ENCODE measurements at regions not wholly inside any gene's neighbourhood (a gene's known extent, or its start where the extent isn't known, plus 50 kb on each side); places are given as distances from the start of the nearest gene placed in this dataset.
"Not testable (repeated sequence)": the region's sequence is repeated elsewhere in the genome, so short reads cannot be mapped to it uniquely, and the experiment has no call there.

DNA sequence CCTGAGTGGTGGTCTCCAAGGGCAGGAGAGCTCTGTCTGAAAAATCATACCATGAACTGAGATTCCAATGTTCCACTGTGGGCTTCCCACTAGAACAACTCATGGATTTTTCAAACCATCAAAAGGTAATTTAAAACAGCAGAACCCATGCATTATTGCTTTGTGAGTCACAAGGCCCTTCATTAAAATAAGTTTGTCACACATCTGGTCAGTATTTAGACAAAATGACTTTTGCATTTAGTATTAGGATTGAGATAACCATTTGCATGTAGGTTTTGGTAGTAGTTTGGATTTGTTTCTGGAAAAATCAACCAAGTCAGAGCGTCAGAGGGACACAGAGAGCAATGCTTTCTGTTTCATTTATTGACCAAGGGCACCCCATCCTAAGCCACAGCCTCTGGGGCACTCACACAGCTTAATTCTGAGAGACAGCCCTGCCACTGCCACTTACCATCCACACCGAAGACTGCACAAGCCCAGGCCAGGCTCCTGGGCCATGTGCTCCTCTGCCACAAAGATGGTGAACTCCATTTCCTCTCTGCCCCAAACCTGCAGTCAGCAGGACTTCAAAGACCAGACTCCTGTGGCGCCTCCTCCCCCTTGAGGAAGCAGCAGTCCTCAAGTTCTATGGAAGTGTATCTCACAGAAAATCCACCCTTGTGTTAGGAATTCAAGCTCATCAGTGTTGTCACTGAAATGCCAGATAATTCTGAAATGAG lies 132.6 kb upstream of the DUSP10 start:
- H3K4me1 ChIP-seq (ENCODE audit: insufficient read depth, low read length), result no peaks in the 10 kb centered on the region
- no peak overlapping the region for H3K27ac ChIP-seq (ENCODE audit: low read length)
- H3K9ac ChIP-seq (ENCODE audit: low read depth, low read length), result no peak overlapping the region
- no peaks in the 10 kb centered on the region for H3K27me3 ChIP-seq (ENCODE audit: insufficient read depth, low read length)
- no peaks in the 10 kb centered on the region for H3K9me3 ChIP-seq (ENCODE audit: insufficient read depth, low read depth, low read length)
- H3K4me3 ChIP-seq (ENCODE audit: low read length), result no peak overlapping the region
- no peaks in the 10 kb centered on the region for H3K36me3 ChIP-seq (ENCODE audit: insufficient read depth, low read depth, low read length)

GRCh38 chr1:221873673-221874072 lies 131.8 kb upstream of the DUSP10 start:
- Histone ChIP-seq H3K27me3 (ENCODE audit: insufficient read depth, low read length) (no peaks in the 10 kb centered on the region), H3K4me1 (ENCODE audit: insufficient read depth, low read length) (no peaks in the 10 kb centered on the region), H3K36me3 (ENCODE audit: insufficient read depth, low read depth, low read length) (no peaks in the 10 kb centered on the region), H3K4me3 (ENCODE audit: low read length) (no peak overlapping the region), H3K9me3 (ENCODE audit: insufficient read depth, low read depth, low read length) (no peaks in the 10 kb centered on the region), H3K9ac (ENCODE audit: low read depth, low read length) (no peak overlapping the region), H3K27ac (ENCODE audit: low read length) (no peak overlapping the region)

DNA sequence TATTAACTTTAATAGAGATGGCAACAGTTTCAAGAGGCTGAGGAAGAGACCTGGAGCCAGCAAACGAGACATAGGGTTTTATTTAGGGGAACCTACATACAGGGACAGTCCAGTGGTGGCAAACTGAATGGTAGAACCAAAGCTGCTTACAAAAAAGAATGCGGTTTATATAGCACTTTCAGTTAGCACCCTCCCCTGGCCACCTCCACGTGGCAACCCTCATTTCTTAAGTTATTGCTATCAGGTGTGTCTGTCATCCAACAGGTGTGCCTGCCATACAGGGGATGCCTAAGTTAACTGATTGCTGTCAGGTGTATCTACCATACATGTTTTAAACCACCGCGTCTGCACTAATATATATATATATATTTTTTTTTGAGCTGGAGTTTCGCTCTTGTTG lies 129.2 kb upstream of the DUSP10 start:
- H3K4me3 ChIP-seq (ENCODE audit: low read length), result no peak overlapping the region

GRCh38 chr1:221869779-221870178 lies 127.9 kb upstream of the DUSP10 start:
- Histone ChIP-seq H3K9ac (ENCODE audit: low read depth, low read length) (no peak overlapping the region), H3K4me3 (ENCODE audit: low read length) (no peak overlapping the region), H3K4me1 (ENCODE audit: insufficient read depth, low read length) (no peaks in the 10 kb centered on the region), H3K9me3 (ENCODE audit: insufficient read depth, low read depth, low read length) (no peaks in the 10 kb centered on the region), H3K27ac (ENCODE audit: low read length) (no peak overlapping the region), H3K36me3 (ENCODE audit: insufficient read depth, low read depth, low read length) (no peaks in the 10 kb centered on the region), H3K27me3 (ENCODE audit: insufficient read depth, low read length) (no peaks in the 10 kb centered on the region)

More for the DNA sequence above, 129.2 kb upstream of the DUSP10 start:
- H3K27ac ChIP-seq (ENCODE audit: low read length), result no peak overlapping the region
- H3K36me3 ChIP-seq (ENCODE audit: insufficient read depth, low read depth, low read length), result no peaks in the 10 kb centered on the region
- no peak overlapping the region for H3K9ac ChIP-seq (ENCODE audit: low read depth, low read length)
- H3K4me1 ChIP-seq (ENCODE audit: insufficient read depth, low read length), result no peaks in the 10 kb centered on the region
- H3K9me3 ChIP-seq (ENCODE audit: insufficient read depth, low read depth, low read length), result no peaks in the 10 kb centered on the region
- no peaks in the 10 kb centered on the region for H3K27me3 ChIP-seq (ENCODE audit: insufficient read depth, low read length)

- no peak overlapping the region for H3K27ac ChIP-seq (ENCODE audit: low read length)
- no peak overlapping the region for H3K4me3 ChIP-seq (ENCODE audit: low read length)
- H3K27me3 ChIP-seq (ENCODE audit: insufficient read depth, low read length), result no peaks in the 10 kb centered on the region
- no peaks in the 10 kb centered on the region for H3K36me3 ChIP-seq (ENCODE audit: insufficient read depth, low read depth, low read length)
- no peaks in the 10 kb centered on the region for H3K9me3 ChIP-seq (ENCODE audit: insufficient read depth, low read depth, low read length)
- no peak overlapping the region for H3K9ac ChIP-seq (ENCODE audit: low read depth, low read length)
- H3K4me1 ChIP-seq (ENCODE audit: insufficient read depth, low read length), result no peaks in the 10 kb centered on the region
Observed at GRCh38 chr1:221868593-221869303, 126.9 kb upstream of the DUSP10 start.

DNA sequence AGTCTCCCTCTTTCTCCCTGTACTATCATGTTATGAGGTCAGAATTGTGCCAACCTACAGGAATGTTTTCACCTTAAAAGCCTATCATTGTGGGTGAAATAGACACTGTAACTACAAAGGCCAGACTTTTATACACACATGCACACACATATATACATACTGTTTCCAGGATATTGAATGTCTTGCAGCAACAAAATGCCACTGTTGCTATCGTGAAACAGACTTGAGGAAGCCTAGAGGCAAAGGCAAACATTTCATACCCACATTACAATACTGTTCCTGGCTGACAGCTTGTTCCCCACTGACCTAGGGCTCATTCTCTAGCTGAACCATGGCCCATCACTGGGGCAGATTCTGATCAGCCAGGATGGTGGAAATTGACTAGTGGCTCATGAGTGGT lies 125.1 kb upstream of the DUSP10 start:
- Histone ChIP-seq H3K27ac (ENCODE audit: low read length) (no peak overlapping the region), H3K27me3 (ENCODE audit: insufficient read depth, low read length) (no peaks in the 10 kb centered on the region), H3K9me3 (ENCODE audit: insufficient read depth, low read depth, low read length) (no peaks in the 10 kb centered on the region), H3K36me3 (ENCODE audit: insufficient read depth, low read depth, low read length) (no peaks in the 10 kb centered on the region), H3K9ac (ENCODE audit: low read depth, low read length) (no peak overlapping the region), H3K4me3 (ENCODE audit: low read length) (no peak overlapping the region), H3K4me1 (ENCODE audit: insufficient read depth, low read length) (no peaks in the 10 kb centered on the region)

GRCh38 chr1:221865808-221866207 lies 123.9 kb upstream of the DUSP10 start:
- H3K27me3 ChIP-seq (ENCODE audit: insufficient read depth, low read length), result no peaks in the 10 kb centered on the region
- H3K27ac ChIP-seq (ENCODE audit: low read length), result no peak overlapping the region
- H3K4me1 ChIP-seq (ENCODE audit: insufficient read depth, low read length), result no peaks in the 10 kb centered on the region
- H3K36me3 ChIP-seq (ENCODE audit: insufficient read depth, low read depth, low read length), result no peaks in the 10 kb centered on the region
- no peaks in the 10 kb centered on the region for H3K9me3 ChIP-seq (ENCODE audit: insufficient read depth, low read depth, low read length)
- no peak overlapping the region for H3K9ac ChIP-seq (ENCODE audit: low read depth, low read length)
- H3K4me3 ChIP-seq (ENCODE audit: low read length), result no peak overlapping the region

DNA sequence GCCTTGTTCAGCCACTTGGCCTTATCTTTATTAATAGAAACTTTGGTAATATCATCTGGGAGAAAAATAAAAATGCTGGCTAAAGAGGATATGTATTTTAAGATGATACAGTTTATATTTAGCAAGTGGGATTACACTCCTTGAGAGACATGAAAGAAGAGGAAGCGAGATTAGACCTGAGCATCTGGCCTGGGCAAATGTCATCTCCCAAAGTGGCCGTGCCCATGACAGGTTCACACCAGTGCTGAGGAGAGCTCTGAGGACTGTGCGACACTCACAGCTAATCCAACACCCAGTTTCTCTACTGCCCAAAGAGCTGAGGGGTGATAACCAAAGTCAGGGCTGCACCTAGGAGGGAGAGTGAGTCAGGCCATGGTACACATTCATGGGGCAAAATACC lies 121.7 kb upstream of the DUSP10 start:
- Histone ChIP-seq H3K27ac (ENCODE audit: low read length) (no peak overlapping the region), H3K27me3 (ENCODE audit: insufficient read depth, low read length) (no peaks in the 10 kb centered on the region), H3K4me1 (ENCODE audit: insufficient read depth, low read length) (no peaks in the 10 kb centered on the region), H3K4me3 (ENCODE audit: low read length) (no peak overlapping the region), H3K9ac (ENCODE audit: low read depth, low read length) (no peak overlapping the region), H3K36me3 (ENCODE audit: insufficient read depth, low read depth, low read length) (no peaks in the 10 kb centered on the region), H3K9me3 (ENCODE audit: insufficient read depth, low read depth, low read length) (no peaks in the 10 kb centered on the region)

DNA sequence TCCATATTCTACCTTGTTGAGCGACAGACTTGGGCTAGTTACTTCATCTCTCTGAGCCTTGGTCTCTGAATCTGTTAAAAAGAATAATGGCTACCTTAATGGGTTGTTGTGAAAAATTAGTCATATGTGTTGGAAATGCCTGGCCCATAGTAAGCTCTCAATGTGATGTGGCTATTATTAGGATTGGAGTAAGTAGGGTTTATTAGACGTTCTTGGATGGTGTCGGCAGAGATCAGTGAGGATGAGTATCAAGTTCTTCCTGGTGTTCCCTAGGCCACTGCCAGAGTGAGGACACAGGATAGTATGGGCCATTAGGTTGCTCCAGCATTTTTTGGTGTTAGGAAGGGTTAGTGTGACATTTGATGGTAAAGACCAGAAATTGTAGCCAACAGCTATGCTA lies 121.1 kb upstream of the DUSP10 start:
- Histone ChIP-seq H3K36me3 (ENCODE audit: insufficient read depth, low read depth, low read length) (no peaks in the 10 kb centered on the region), H3K9ac (ENCODE audit: low read depth, low read length) (no peak overlapping the region), H3K27me3 (ENCODE audit: insufficient read depth, low read length) (no peaks in the 10 kb centered on the region), H3K27ac (ENCODE audit: low read length) (no peak overlapping the region), H3K9me3 (ENCODE audit: insufficient read depth, low read depth, low read length) (no peaks in the 10 kb centered on the region), H3K4me1 (ENCODE audit: insufficient read depth, low read length) (no peaks in the 10 kb centered on the region), H3K4me3 (ENCODE audit: low read length) (no peak overlapping the region)

DNA sequence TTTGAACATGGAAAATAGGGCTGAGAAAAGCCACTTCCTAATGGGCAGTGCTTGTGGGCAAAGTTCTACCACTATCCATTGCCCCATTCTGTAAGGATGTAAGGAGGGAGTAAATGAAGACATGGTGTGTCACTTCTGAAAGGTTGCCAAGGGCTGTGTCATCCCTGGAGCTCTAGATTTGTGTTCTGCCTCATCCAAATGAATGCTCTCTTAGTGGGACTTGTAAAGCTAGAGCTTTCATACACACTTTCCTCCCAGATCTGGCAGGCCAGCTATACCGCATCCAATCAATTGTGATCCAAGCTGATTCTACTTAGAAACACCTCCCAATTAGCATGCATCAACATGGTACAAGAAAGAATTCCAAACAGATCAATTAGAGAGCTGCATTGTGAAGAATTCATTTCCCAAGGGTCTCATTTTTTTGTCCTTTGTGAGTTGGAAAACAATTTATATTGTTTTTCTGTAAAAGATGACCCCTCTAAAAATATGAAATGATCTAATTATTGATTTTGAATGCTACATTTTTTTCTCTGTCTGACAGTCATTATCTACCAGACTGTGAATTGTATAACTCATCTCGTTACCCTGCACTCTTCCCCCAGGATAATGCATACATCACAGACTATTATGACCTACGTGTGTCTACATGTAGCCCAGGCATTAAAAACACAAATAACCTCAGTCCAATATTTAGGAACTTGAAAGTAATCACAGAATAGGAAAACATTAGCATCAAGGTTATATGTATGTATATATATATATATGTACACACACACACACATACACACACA lies 117.1 kb upstream of the DUSP10 start:
- Histone ChIP-seq H3K9me3 (ENCODE audit: insufficient read depth, low read depth, low read length) (no peaks in the 10 kb centered on the region), H3K4me1 (ENCODE audit: insufficient read depth, low read length) (no peaks in the 10 kb centered on the region), H3K9ac (ENCODE audit: low read depth, low read length) (no peak overlapping the region), H3K27me3 (ENCODE audit: insufficient read depth, low read length) (no peaks in the 10 kb centered on the region), H3K27ac (ENCODE audit: low read length) (no peak overlapping the region), H3K4me3 (ENCODE audit: low read length) (no peak overlapping the region), H3K36me3 (ENCODE audit: insufficient read depth, low read depth, low read length) (no peaks in the 10 kb centered on the region)

GRCh38 chr1:221857094-221857444 lies 115.2 kb upstream of the DUSP10 start:
- H3K4me1 ChIP-seq (ENCODE audit: insufficient read depth, low read length); H3K27me3 ChIP-seq (ENCODE audit: insufficient read depth, low read length); H3K36me3 ChIP-seq (ENCODE audit: insufficient read depth, low read depth, low read length); H3K4me3 ChIP-seq (ENCODE audit: low read length); H3K9ac ChIP-seq (ENCODE audit: low read depth, low read length); H3K9me3 ChIP-seq (ENCODE audit: insufficient read depth, low read depth, low read length); H3K27ac ChIP-seq (ENCODE audit: low read length): not testable (repeated sequence)

All from iPS-20b (cell line).